GM12891 (cell line): ENCODE measurements at regions not wholly inside any gene's neighbourhood (a gene's known extent, or its start where the extent isn't known, plus 50 kb on each side); places are given as distances from the start of the nearest gene placed in this dataset.

Experiments used
- DNase-seq: peaks from one replicate; pipeline ENCODE4 v3.0.0; 2011; ENCODE audit warnings: low spot score; ENCODE audit not compliant: insufficient read length
- FAIRE-seq: peaks from 2 replicates; lab custom pipeline; 2011; peaks lifted over from hg19 to GRCh38; lab: Jason Lieb, UNC
- PAX5 ChIP-seq: IDR thresholded peaks from 2 replicates; pipeline ENCODE4 v1.6.1; 2011; ENCODE audit warnings: low read length, moderate library complexity, mild to moderate bottlenecking; ENCODE audit not compliant: insufficient read depth, severe bottlenecking
- POLR2A ChIP-seq: IDR thresholded peaks from 2 replicates; pipeline ENCODE4 v1.6.1; 2011; ENCODE audit warnings: low read depth, low read length, control low read depth
- POLR2AphosphoS5 ChIP-seq: IDR thresholded peaks from 2 replicates; pipeline ENCODE4 v1.6.1; 2011; ENCODE audit warnings: low read depth, low read length, control low read depth
- POU2F2 ChIP-seq: IDR thresholded peaks from 2 replicates; pipeline ENCODE4 v1.6.1; 2011; ENCODE audit warnings: low read depth, mild to moderate bottlenecking, control low read depth, low read length, moderate library complexity
- SPI1 ChIP-seq: IDR thresholded peaks from 2 replicates; pipeline ENCODE4 v1.6.1; 2011; ENCODE audit warnings: low read depth, low read length, control low read depth
- TAF1 ChIP-seq: IDR thresholded peaks from 2 replicates; pipeline ENCODE4 v1.6.1; 2011; ENCODE audit warnings: low read depth, low read length, control low read depth

GRCh38 chr18:78895207-78896001, 84.2 kb upstream of the SALL3 start:
- FAIRE-seq: no peak
- TF ChIP-seq SPI1 (no peak), POLR2A (no peak), PAX5 (no peak), POU2F2 (no peak), TAF1 (no peak), POLR2AphosphoS5 (no peak)

GRCh38 chr18:78896111-78896905, 83.3 kb upstream of the SALL3 start:
- no peak for TF ChIP-seq POLR2AphosphoS5
- FAIRE-seq: no peak

More at GRCh38 chr18:78895207-78896001, 84.2 kb upstream of the SALL3 start:
- DNase-seq: no peak

GRCh38 chr18:78898066-78898465, 81.6 kb upstream of the SALL3 start:
- FAIRE-seq: no peak
- TF ChIP-seq PAX5 (no peak), POLR2A (no peak), POLR2AphosphoS5 (no peak), POU2F2 (no peak), SPI1 (no peak), TAF1 (no peak)

More at GRCh38 chr18:78896111-78896905, 83.3 kb upstream of the SALL3 start:
- no peak for DNase-seq

GRCh38 chr18:78898635-78899034, 81.0 kb upstream of the SALL3 start:
- TF ChIP-seq POLR2A (no peak), SPI1 (no peak), POU2F2 (no peak), POLR2AphosphoS5 (no peak), TAF1 (no peak), PAX5 (no peak)
- FAIRE-seq: no peak
- no peak for DNase-seq

More at GRCh38 chr18:78898066-78898465, 81.6 kb upstream of the SALL3 start:
- DNase-seq: no peak

- TF ChIP-seq PAX5 (no peak), POLR2A (no peak)
- FAIRE-seq (no peak), DNase-seq (no peak)
Measured at GRCh38 chr18:78899241-78899640, 80.4 kb upstream of the SALL3 start.

GRCh38 chr18:78900938-78901909, 78.4 kb upstream of the SALL3 start:
- TF ChIP-seq POLR2AphosphoS5 (no peak), SPI1 (no peak), POU2F2 (no peak)
- no peak for DNase-seq
- FAIRE-seq: no peak

- DNase-seq (no peak), FAIRE-seq (no peak)
- no peak for TF ChIP-seq POLR2A
- TF ChIP-seq SPI1: no peak
- no peak for TF ChIP-seq TAF1
- TF ChIP-seq POU2F2: no peak
- no peak for TF ChIP-seq POLR2AphosphoS5
- TF ChIP-seq PAX5: no peak
Measured at GRCh38 chr18:78901923-78902794, 77.5 kb upstream of the SALL3 start.

- DNase-seq: no peak
- TF ChIP-seq POU2F2: no peak
- TF ChIP-seq SPI1: no peak
- TF ChIP-seq POLR2A: no peak
- no peak for TF ChIP-seq TAF1
- TF ChIP-seq PAX5: no peak
- no peak for TF ChIP-seq POLR2AphosphoS5
- FAIRE-seq: no peak
Measured at GRCh38 chr18:78902795-78903435, 76.7 kb upstream of the SALL3 start.
